GM12891 (cell line): ENCODE measurements at regions not wholly inside any gene's neighbourhood (a gene's known extent, or its start where the extent isn't known, plus 50 kb on each side); places are given as distances from the start of the nearest gene placed in this dataset.

Experiments
- POLR2A ChIP-seq: IDR thresholded peaks from 2 replicates; pipeline ENCODE4 v1.6.1; 2011; ENCODE audit warnings: low read depth, low read length, control low read depth
- POLR2AphosphoS5 ChIP-seq: IDR thresholded peaks from 2 replicates; pipeline ENCODE4 v1.6.1; 2011; ENCODE audit warnings: low read depth, low read length, control low read depth
- POU2F2 ChIP-seq: IDR thresholded peaks from 2 replicates; pipeline ENCODE4 v1.6.1; 2011; ENCODE audit warnings: low read depth, mild to moderate bottlenecking, control low read depth, low read length, moderate library complexity
- SPI1 ChIP-seq: IDR thresholded peaks from 2 replicates; pipeline ENCODE4 v1.6.1; 2011; ENCODE audit warnings: low read depth, low read length, control low read depth

- no peak for TF ChIP-seq POLR2A
- no peak for TF ChIP-seq POLR2AphosphoS5
- TF ChIP-seq SPI1: no peak
- no peak for TF ChIP-seq POU2F2
These were observed 2024.0 kb downstream of the PCDH7 start for GRCh38 chr4:32744211-32744610.
